NCI-H345 treated with DMSO at 0.1 percent for 48 hours (cell line): ENCODE measurements at regions not wholly inside any gene's neighbourhood (a gene's known extent, or its start where the extent isn't known, plus 50 kb on each side); places are given as distances from the start of the nearest gene placed in this dataset.
"Not testable (repeated sequence)": the region's sequence is repeated elsewhere in the genome, so short reads cannot be mapped to it uniquely, and the experiment has no call there.

Experiments used
- DNase-seq: peaks from one replicate; lab custom pipeline; 2025; ENCODE audit not compliant: unreplicated experiment; lab: John Stamatoyannopoulos, UW

DNA sequence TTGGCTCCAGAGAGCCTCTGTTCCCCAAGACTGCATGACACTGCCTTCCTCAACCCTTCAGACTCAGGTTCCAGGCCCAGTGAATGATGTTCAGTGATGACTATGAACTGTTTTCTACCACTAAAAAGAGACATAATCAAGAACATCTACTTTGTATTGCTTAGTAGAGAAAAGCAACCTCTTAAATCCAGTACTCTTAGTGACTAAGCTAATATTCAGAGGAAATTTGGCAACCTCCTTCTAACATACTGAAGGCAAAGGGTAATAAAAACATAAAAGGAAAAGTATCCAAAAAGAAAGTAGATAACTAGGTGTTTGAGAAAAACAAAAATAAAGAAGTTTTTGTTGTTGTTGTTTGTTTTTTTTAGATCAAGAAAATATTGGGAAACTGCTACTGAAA is 153.3 kb upstream of the RUNX1 start:
- DNase-seq = no peak

DNA sequence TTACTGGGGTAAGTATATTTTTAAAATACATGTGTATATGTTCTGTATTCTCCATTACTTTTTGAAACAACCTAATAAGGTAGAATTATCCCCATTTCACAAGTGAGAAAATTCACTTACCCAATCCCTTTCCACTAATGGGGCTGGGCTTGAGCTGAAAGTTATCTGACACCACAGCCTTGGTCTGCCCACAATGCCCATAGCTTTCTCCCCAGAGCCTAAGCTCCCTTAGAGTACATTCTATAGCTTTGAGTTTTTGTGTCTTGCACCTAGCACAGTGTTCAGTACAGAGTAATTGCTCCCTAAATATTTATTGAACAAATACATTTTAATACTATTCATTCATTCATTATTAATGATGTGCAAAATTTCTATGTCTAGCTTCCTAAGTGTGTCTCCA is 152.7 kb upstream of the RUNX1 start:
- DNase-seq = no peak

DNA sequence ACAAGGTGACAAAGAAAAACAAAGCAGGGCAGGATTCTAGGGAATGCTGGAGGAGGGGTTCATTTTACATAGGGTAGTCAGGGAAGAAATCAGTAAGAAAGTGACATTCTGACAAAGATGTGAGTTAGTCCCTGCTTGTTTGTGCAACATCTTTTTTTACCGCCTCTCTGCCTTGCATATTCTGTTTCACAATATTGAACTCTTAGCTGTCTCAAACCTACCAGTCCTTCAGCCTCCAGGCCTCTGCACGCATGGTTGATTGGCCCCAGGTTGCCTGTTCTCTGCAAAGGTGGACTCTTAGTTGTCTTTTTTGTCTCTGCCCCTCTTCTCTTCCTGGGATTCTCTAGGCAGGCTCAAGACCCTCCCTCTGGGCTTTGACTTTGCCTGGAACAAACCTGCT is 152.2 kb upstream of the RUNX1 start:
- DNase-seq = no peak

DNA sequence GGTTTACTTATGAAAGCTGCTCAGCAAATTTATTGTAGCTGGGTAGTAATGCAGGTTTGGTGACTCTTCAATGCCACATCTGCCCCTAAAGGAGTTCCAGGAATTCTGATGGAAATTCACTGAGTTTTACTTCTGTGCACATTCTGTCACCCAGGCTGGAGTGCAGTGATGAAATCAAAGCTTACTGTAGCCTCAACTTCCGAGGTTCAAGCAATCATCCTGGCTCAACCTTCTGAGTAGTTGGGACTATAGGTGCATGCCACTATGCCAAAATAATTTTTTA is 150.6 kb upstream of the RUNX1 start:
- DNase-seq = no peak

DNA sequence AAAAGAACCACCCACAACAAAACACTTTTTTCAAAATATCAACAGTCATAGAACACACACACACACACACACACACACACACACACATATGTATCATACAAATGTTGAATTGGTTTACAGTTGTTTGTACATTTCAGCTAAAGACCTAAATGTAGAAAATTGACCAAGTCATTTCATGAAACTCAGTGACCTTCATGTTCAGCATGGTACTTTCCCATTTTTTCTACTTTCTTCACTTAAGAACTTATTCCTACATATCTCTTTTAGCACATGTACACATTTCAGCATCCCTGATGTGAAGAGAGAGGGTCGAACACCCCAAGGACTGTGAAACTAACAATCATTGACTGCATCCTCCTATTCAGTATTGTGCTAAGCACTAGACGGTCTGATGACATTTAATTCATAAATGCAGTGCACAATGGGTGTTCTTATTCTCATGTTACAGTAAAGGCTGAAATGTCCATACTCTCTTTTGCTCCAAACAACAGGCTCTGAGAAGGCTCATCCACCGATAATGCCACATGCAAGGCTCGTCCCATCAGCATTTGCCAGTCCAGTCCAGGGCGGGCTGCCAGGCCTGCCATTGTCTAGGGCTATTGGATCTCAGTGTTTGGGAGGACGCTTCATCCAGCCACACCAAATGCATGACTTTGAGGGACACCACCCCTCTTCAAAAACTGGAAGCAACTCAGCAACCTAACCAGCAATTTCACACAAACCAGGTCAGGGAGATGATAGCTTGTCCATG is 150.1 kb upstream of the RUNX1 start:
- no peak for DNase-seq

DNA sequence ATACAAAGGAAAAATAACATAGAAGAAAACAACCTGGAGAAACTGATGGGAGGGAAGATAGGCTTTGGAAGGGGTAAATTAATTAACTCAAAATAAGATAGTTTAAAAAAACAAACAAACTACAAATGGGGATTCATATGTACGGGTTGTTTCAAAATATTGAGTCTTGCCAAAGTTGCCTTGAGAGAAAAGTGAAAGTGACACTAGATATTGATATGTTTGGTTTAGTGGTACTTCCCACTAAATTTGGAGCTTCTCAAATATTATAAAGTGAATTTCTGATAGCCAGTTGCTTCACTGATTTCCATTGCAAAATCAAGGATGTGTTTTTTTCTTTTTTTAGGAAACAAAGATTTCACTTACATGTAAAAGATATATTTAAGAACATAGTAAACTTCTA is 149.5 kb upstream of the RUNX1 start:
- no peak for DNase-seq

DNA sequence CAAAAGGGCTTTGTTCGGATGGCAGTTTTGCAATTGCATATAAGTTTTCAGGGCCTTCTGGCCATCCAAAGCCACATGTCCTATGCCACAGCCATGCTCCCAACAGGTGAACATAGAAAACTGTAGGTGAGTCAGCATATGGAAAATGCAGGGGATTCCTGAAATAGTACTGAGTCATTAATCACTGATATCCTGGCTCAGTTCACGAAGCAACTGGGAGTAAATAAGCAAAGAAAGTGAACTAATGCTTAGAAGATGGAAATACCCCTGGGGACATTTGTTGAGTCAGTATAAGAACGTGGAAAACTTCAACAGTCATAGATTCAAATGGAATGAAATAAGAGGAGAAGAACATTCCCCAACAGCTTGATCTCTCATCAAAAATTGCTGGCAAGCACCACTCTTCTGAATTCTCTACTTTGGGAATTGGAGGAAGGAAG is 148.9 kb upstream of the RUNX1 start:
- DNase-seq = no peak

DNA sequence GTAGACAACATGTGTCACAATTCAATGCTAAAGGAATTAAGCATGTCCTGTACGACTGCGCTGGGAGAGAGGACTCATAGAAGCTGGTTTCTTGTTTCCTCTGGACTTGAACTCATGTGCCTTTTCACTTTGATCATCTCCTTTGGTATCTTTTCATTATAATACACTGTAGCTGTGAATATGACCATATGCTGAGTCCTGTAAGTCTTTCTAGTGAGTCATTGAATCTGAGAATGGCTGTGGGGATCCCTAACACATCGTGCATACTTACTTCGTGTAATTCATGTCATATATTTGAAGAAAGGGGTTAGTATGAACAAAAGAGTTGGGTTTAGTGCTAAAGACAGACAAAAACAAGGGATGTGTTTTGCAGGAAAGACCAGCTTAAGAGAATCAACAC is 148.1 kb upstream of the RUNX1 start:
- no peak for DNase-seq

DNA sequence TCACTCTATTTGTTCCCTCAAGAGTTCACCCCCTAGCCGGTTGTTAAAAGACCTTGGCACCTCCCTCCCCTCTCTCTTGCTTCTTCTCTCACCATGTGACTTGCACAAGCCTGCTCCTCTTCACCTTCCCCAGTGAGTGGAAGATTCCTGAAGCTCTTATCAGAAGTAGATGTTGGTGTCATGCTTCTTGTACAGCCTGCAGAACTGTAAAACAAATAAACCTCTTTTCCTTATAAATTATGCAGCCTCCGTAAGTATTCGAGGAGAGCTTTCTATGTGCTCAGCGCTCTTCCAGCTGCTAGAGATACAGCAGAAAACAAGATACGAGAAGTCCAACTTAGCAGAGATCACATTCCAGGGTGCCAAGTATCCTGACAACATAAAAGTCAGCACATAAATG is 147.0 kb upstream of the RUNX1 start:
- no peak for DNase-seq

DNA sequence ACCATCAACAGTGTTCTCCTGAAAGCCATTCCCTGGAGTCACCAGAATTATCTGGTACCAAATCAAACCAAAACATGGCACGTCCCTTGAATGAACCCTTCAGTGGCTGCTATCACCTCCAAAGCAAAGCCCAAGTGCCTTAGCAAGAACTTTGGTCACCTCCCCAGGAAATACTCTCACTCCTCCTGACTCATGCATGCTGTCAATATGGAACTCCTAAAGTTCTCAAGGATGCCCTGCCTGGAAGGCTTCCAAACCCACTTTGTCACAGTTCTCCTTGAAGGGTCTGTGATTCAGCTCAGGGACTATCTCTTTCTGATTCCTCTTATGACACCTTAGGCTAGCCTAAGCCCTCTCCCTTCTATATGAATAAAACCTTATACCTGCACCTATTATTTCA is 146.1 kb upstream of the RUNX1 start:
- DNase-seq = no peak

DNA sequence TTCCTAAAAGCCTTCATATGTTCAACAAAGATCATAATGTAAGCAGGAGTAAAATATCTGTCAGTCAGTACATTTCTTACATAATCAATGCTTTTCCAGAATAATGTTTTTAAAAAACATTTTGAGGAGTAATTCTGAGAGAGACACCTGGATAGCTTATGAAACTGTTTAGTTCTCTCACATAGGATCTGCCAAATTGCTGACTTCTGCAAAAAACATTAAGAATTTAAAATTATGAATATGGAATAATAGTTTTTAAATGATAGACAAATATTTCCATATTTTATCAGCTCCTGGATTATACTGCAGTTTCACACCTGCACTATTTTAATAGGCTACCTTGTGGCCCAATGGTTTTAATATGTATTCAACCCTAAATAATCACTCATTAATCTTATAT is 142.7 kb upstream of the RUNX1 start:
- DNase-seq = no peak

DNA sequence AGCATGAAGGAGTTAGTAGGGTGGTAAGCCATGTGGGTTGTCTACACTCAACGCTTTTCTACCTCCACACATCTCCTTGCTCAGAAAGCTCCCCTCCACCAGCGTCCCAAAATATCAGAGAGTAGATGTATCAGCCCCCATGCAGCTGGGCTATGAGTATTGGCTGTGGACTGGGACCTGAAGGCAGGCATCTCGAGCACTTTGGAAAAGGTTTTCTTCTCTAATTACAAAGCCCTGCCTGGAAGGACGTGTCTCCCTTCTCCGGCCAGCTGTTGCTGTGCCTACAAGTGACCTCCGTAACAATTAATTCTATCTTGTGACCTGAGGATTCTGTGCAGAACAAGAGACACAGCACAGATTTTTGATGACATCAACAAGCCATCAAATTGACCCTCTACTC is 142.0 kb upstream of the RUNX1 start:
- DNase-seq = no peak

DNA sequence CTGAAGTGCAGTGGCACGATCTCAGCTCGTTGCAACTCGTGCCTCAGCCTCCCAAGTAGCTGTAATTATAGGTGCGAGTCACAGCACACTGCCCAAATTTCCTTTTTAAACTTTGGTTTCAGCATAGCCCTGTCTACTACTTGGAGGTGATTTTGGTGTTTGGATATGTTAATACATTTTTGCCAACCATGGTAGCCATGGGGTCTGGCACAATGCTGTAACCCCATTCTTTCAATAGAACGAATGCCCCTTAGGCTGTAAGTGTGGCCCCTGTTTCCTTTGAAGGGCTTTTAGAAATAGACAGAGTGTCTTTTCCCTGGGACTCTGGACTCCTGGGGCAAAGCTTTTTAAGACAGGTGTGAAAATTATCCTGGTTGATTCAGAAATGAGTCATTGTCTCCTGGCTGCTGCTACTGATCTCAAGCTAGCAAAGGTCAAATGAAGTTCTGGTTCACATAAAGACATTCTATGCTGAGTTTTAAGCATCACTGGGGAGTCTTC is 141.1 kb upstream of the RUNX1 start:
- no peak for DNase-seq

DNA sequence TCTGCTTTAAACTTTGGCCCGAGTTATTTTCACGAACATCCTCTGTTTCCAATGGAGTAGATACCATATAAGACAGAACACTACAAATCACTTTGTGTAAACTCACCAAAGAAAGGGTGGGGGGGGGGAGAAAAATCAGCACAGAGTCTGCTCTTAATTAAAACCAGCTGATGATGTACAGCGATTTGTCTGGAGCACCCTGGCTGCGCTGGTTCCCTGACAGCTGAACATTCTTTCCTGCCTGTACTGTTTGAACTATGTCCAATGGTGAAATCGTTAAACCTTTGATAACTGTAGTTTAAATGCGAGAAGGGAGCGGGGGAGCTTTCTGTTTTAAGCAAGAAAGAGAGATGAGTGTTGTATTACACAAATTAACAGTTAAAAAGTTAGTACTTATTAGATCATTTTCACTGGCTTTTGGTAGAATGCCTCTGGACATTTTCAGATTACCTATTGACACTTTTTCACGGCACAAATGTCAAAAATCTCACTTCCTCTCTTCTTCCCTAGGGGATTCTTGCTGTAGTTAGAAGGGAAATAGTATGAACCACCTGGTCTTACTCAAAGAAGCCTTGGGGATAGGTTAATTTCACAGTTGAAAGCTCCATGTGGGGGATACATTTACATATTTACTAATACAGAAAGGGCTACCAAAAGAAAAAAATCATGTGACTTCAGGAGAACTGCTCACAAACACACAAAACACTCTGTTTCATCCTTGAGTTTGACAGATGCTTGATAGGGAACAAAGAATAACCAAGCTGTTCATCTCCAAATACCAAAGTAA is 140.2 kb upstream of the RUNX1 start:
- no peak for DNase-seq

DNA sequence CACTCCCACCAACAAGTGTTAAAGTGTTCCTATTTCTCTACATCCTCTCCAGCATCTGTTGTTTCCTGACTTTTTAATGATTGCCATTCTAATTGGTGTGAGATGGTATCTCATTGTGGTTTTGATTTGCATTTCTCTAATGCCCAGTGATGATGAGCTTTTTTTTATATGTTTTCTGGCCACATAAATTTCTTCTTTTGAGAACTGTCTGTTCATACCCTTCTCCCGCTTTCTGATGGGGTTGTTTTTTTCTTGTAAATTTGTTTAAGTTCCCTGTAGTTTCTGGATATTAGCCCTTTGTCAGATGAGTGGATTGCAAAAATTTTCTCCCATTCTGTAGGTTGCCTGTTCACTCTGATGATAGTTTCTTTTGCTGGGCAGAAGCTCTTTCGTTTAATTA is 134.3 kb upstream of the RUNX1 start:
- DNase-seq = not testable (repeated sequence)

DNA sequence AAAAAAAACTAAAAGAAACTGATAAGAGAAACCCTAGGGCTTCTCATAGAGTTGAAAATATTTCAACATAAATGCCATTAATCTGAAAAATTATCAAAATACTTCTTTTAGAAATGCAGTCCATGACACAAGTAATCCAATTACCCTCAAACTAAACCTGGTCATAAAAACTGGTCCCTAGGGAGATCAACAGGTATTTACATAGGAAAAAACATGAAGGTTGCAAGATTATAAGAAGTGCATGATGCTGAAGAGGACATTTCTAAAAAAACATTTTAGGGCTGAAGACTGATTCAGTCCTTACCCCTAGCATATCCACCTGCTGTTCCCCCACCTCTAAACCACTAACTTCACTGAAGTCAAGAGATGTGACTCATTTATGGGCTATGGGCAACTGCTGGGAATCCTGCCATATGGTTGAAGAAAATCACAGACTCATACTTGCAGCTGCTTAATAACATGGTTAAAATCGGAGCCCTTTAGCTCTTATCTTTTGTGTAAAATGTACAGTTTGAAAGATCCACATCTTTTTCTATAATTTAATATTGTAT is 131.0 kb upstream of the RUNX1 start:
- no peak for DNase-seq

DNA sequence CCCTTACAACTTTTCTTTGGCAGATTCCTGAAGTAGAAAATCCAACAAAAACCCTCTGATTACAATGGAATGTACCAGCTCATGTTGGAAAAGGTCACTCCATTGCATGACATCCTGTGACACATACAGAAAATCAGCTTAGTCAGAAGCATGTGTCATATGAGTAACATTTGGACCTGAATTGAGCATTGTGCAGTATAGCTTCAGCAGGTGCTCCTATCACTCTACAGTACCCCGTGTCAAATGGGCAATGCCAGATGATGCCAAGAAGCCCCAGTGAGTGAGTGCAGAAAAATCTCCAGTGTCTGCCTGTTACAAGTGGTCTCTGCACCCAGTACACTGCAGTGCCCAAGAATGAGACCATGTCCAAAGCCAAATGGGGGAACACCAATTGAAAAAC is 129.7 kb upstream of the RUNX1 start:
- no peak for DNase-seq

DNA sequence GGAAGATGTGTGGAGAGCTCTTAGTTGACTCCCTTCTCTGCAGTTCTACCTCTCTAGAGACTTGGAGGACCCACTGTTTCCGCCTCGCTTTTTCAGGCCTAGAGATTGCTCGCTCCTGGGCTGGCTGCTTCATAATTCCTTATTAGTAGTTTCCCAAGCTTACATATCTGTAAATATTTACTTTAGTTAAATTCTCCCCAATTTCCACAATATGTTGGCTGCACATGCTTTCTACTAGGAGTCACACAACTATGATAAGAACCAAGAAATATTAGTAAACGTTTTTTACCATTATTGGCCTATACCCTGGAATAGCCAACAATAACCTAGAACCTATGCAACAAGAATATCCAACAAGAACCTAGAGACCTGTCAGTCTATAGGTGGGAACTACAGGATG is 129.0 kb upstream of the RUNX1 start:
- DNase-seq = no peak

DNA sequence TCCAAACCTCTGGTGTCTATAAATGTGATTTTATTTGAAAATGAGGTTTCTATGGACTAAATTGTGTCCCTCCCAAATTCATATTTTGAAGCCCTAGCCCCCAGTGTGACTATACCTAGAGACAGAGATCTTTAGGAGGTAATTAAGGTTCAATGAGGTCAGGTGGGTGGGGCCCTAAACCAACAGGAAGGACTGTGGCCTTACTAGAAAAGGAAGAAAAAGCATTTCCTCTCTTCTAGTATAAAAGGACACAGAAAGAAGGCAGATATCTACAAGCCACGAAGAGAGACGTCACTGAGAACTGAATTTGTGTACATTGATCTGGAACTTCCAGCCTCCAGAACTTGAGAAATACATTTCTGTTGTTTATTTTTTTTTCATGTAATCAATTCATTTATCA is 123.1 kb upstream of the RUNX1 start:
- no peak for DNase-seq

DNA sequence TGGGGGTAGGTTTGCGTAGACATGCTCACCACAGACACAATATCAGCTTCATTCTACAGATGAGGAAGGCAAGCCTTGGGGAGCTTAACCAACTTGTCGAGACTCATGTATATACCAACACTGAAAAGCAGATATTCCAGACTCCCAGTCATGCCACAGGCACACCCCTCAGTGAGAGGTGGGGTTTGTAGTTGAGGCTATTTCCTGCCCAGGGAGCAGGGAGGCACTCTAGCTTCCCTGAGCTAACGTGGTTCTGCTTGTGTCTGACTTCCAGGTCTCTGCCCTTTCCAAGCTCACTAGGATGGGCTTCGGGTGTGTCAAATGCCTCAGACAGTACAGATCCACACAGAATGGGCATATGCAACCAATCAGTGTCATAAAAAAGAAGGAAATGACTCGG is 122.3 kb upstream of the RUNX1 start:
- DNase-seq = no peak

DNA sequence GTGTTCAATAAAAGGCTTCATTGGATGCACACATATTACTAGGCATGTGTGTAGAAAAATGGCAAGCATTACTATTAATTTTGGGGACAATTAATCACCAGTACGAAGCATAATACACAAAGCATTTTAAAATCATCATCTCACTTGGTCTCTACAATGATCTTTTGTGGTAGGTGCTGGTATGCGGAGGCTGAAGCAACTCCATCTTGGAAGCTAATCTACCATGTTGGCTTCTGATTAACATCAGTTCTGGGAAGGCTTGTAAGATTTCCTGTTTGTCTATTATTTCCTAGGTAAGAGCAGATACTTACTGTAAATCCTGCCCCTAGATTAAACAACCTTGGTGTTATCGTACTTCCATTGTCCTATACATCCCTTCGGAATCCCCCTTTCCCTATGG is 121.7 kb upstream of the RUNX1 start:
- DNase-seq = no peak

DNA sequence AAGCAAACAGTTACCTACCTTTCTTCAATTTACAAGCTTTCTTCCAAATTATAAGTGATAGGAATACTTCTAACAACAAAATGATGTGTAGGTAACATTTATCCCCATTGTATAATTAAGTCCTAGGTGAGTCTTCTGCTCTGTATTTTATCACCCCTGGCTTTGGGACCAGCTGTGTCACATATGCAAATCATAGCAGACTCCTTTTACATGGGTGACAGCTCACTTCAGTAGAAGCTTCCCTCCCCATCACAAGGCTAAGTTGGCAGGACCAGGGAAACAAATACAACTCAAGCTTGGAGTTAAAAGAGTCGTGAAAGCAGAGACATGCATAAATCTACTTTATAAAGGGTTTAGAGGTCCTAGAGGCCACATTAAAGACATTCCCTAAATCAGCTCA is 121.1 kb upstream of the RUNX1 start:
- DNase-seq = no peak
